Upper lobe of right lung (tissue), 1 donor: ENCODE measurements at regions not wholly inside any gene's neighbourhood (a gene's known extent, or its start where the extent isn't known, plus 50 kb on each side); places are given as distances from the start of the nearest gene placed in this dataset.

Source experiments
- ATAC-seq: fragments of 200-7000 bp; cut with Tn5 transposase; one replicate; pipeline ENCODE4 v1.9.1; 2020; ENCODE audit warnings: mild to moderate bottlenecking, moderate library complexity
- DNase-seq: peaks from one replicate; pipeline ENCODE4 v3.0.0-alpha.2; 2020
- H3K27ac ChIP-seq: fragments of 200-600 bp; one replicate; pipeline ENCODE4 v1.8.0; 2022
- H3K27me3 ChIP-seq: fragments of 200-600 bp; one replicate; pipeline ENCODE4 v1.8.0; 2022; ENCODE audit warnings: mild to moderate bottlenecking
- H3K36me3 ChIP-seq: fragments of 200-600 bp; one replicate; pipeline ENCODE4 v1.8.0; 2022
- H3K4me1 ChIP-seq: fragments of 200-600 bp; one replicate; pipeline ENCODE4 v1.8.0; 2022
- H3K4me3 ChIP-seq: fragments of 200-600 bp; one replicate; pipeline ENCODE4 v1.8.0; 2022; ENCODE audit warnings: mild to moderate bottlenecking
- H3K9me3 ChIP-seq: fragments of 200-600 bp; one replicate; pipeline ENCODE4 v1.8.0; 2022
- intact Hi-C: fragments of 100-400 bp; cut with DNase I; formaldehyde crosslinking; loops from one replicate; pipeline ENCODE4 v1.11.0; 2022
- TF ChIP-seq, protein P1 (sequence below): fragments of 200-600 bp; IDR thresholded peaks from one replicate; pipeline ENCODE4 v1.8.0; 2022; ENCODE audit warnings: antibody characterized with exemption
- donor health status: DM: no; HTN: yes; CAD: no; lungs with severe emphysema.

DNA sequence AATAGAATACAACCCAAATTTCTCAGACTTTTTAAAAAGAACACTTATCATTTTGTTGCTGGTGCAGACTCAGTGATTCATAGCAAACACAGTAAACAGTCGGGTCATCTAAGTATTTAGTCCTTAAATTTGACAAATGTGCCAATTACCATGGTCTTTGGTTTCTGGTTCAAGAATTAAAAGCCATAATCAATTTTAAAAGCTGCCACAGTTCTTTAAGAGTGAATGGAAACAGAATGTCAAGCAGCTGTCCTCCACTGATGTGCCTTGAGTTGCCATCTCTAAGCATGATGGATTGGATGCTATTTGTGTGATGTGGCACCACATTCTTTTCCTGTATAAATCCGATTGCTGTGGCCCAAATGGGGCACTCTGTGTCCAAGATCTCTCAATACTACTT is 67.2 kb upstream of the MLIP start:
- Histone ChIP-seq H3K27me3 (no peaks in the 10 kb centered on the region), H3K4me1 (no peaks in the 10 kb centered on the region), H3K9me3 (no peaks in the 10 kb centered on the region), H3K4me3 (no peak overlapping the region), H3K36me3 (no peaks in the 10 kb centered on the region), H3K27ac (no peak overlapping the region)
- intact Hi-C loops = no loop called here
- ATAC-seq = no peak
- no peak for DNase-seq
- TF ChIP-seq, protein P1, sequence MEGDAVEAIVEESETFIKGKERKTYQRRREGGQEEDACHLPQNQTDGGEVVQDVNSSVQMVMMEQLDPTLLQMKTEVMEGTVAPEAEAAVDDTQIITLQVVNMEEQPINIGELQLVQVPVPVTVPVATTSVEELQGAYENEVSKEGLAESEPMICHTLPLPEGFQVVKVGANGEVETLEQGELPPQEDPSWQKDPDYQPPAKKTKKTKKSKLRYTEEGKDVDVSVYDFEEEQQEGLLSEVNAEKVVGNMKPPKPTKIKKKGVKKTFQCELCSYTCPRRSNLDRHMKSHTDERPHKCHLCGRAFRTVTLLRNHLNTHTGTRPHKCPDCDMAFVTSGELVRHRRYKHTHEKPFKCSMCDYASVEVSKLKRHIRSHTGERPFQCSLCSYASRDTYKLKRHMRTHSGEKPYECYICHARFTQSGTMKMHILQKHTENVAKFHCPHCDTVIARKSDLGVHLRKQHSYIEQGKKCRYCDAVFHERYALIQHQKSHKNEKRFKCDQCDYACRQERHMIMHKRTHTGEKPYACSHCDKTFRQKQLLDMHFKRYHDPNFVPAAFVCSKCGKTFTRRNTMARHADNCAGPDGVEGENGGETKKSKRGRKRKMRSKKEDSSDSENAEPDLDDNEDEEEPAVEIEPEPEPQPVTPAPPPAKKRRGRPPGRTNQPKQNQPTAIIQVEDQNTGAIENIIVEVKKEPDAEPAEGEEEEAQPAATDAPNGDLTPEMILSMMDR = no peak

DNA sequence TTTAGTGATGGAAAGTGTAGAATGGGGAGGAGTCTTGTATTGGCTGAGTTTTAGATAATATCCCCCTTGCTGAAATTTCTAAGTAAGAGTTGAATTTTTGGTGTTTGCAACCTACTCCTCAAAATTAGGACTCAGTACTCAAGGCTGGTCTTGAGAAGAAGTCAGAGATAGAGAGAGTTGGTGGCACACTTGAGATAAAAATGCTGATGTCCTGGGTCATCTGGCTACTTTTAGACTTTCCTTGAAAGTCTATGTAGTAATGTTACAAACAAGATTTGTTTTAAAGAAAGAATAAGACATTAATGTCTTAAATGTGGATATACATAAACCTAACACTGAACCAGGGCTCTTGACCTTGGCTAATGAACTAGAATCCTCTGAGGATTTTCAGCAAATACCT is 62.5 kb upstream of the MLIP start:
- H3K27me3 ChIP-seq = no peaks in the 10 kb centered on the region
- no peaks in the 10 kb centered on the region for H3K36me3 ChIP-seq
- no peak overlapping the region for H3K4me3 ChIP-seq
- H3K27ac ChIP-seq = no peak overlapping the region
- H3K9me3 ChIP-seq = no peaks in the 10 kb centered on the region
- ATAC-seq (no peak), DNase-seq (no peak)
- TF ChIP-seq, protein P1 = no peak
- no peaks in the 10 kb centered on the region for H3K4me1 ChIP-seq
- intact Hi-C loops = no loop called here

DNA sequence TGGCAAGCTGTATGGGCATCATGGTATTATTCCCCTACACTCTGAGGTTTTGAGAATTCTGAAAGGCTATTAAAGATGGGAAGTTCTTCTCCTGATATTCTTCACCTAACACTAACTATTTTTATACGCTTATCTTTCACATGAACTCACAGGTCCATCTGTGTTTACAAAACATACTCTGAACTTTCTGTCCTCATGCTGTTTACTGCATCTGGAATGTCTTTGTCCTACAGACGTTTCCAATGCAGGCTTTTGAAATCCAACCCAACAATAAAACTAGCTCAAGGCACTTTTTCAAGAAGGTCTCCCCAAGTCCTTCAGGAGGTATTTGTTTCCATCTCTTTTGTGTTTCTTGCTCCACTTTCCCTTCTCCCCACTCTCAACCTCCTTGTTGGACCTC is 60.5 kb upstream of the MLIP start:
- Histone ChIP-seq H3K4me1 (no peaks in the 10 kb centered on the region), H3K9me3 (no peaks in the 10 kb centered on the region), H3K36me3 (no peaks in the 10 kb centered on the region), H3K4me3 (no peak overlapping the region), H3K27me3 (no peaks in the 10 kb centered on the region), H3K27ac (no peak overlapping the region)
- DNase-seq (no peak), ATAC-seq (no peak)
- TF ChIP-seq, protein P1 = no peak
- intact Hi-C loops = no loop called here

DNA sequence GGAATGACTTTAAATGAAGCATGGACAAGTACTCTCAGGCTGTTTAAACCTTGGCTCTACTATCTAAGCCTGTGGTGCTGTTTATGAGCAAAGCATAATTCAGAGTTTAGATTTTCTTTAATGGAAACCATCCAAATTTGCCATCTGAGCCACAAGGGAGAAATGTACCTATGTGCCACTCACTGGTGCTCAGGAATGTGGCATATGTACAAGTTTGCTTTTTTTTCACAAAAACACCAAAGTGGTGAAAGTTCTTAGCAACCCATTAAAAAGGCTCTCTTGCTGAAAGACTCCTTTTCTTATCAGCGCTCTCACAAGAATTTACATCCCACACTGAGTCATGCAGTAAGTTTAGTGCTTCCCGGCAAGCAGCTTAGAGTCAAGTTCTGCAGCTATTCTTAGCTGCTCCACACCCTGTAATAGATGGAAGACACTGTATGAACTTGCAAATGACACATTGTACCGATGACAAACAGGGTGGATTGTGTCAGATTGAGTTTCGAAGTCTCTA is 57.3 kb upstream of the MLIP start:
- no peak overlapping the region for H3K4me3 ChIP-seq
- DNase-seq = no peak

DNA sequence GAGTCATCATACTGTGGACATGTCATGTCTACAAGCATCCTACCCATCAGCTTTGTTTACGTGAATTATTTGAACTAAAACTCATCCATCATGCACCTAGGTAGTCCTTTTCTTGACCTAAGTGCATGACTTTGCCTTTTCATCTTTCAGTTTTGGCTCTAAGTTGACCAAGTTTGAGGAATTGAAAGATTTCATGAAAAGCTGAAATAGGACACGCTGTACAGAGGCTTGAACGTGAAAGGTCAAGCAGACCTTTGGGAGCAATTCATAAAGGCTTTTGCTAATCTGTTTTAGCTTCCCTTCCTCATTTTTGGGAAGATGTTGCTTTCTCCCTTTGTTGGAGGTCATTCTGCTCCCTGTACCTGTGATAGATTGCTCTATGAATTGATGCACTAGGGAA is 55.1 kb upstream of the MLIP start:
- no peak overlapping the region for H3K27ac ChIP-seq

More for the DNA sequence above, 57.3 kb upstream of the MLIP start:
- Histone ChIP-seq H3K27ac (peak overlapping the region; percentile 9), H3K27me3 (no peaks in the 10 kb centered on the region), H3K36me3 (no peaks in the 10 kb centered on the region), H3K9me3 (no peaks in the 10 kb centered on the region), H3K4me1 (no peaks in the 10 kb centered on the region)
- peak; percentile 97 for ATAC-seq
- intact Hi-C loops = no loop called here
- TF ChIP-seq, protein P1 = no peak

More for the DNA sequence above, 55.1 kb upstream of the MLIP start:
- H3K4me3 ChIP-seq = no peak overlapping the region
- no peaks in the 10 kb centered on the region for H3K9me3 ChIP-seq
- TF ChIP-seq, protein P1 = no peak
- intact Hi-C loops = no loop called here
- no peaks in the 10 kb centered on the region for H3K36me3 ChIP-seq
- H3K27me3 ChIP-seq = no peaks in the 10 kb centered on the region
- ATAC-seq (no peak), DNase-seq (no peak)
- no peaks in the 10 kb centered on the region for H3K4me1 ChIP-seq
